ENCODE measurements at regions not wholly inside any gene's neighbourhood (a gene's known extent, or its start where the extent isn't known, plus 50 kb on each side); places are given as distances from the start of the nearest gene placed in this dataset.

GRCh38 chr9:8235489-8235888, 435.9 kb upstream of the DMAC1 start:
- Histone ChIP-seq H3K27ac (ENCODE audit: low read length) (no peak overlapping the region), H3K36me3 (ENCODE audit: control insufficient read depth, insufficient read depth, low read length) (no peaks in the 10 kb centered on the region), H3K27me3 (ENCODE audit: control insufficient read depth, insufficient read depth, low read length) (no peaks in the 10 kb centered on the region), H3K9me3 (ENCODE audit: control insufficient read depth, insufficient read depth, low read length) (no peaks in the 10 kb centered on the region), H3K4me3 (ENCODE audit: low read length) (no peak overlapping the region), H3K4me1 (ENCODE audit: control insufficient read depth, insufficient read depth, low read length) (no peaks in the 10 kb centered on the region)
- H3K9me3 Mint-ChIP-seq = no peaks in the 10 kb centered on the region
- no peaks in the 10 kb centered on the region for H3K4me1 Mint-ChIP-seq
- H3K27me3 Mint-ChIP-seq (ENCODE audit: low read depth in 2 of 2) = peaks cover 0 to 8% of the 10 kb centered on the region in 2 donors
- TF ChIP-seq, protein P1, sequence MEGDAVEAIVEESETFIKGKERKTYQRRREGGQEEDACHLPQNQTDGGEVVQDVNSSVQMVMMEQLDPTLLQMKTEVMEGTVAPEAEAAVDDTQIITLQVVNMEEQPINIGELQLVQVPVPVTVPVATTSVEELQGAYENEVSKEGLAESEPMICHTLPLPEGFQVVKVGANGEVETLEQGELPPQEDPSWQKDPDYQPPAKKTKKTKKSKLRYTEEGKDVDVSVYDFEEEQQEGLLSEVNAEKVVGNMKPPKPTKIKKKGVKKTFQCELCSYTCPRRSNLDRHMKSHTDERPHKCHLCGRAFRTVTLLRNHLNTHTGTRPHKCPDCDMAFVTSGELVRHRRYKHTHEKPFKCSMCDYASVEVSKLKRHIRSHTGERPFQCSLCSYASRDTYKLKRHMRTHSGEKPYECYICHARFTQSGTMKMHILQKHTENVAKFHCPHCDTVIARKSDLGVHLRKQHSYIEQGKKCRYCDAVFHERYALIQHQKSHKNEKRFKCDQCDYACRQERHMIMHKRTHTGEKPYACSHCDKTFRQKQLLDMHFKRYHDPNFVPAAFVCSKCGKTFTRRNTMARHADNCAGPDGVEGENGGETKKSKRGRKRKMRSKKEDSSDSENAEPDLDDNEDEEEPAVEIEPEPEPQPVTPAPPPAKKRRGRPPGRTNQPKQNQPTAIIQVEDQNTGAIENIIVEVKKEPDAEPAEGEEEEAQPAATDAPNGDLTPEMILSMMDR (IDR thresholded peaks at IDR 0.05) = no peak
- H3K4me3 Mint-ChIP-seq = no peak overlapping the region
- H3K36me3 Mint-ChIP-seq = no peaks in the 10 kb centered on the region
- no peak for DNase-seq
- ATAC-seq = no peak
- no peak overlapping the region for H3K27ac Mint-ChIP-seq
- intact Hi-C loops (cut with micrococcal nuclease) = no loop called here

DNA sequence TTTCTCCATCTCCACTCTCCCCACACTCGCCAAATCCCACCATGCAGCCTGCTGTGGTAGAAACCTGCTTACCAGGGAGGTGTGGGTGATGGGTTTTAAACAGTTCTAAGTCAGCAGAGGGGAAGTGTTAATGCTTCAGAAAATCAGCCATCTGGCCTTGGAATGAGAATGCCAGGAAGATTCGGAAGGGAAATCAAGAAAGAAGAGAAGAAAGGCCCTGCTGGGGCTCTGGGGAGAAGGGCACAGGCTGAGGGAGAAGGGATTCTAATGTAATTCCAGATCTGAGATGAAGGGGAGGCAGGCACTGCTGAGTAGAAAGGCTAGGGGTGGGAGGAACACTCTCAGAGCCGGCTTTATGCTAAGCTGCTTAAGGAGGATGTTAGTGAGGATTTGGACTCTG, 434.7 kb upstream of the DMAC1 start:
- WGBS (ENCODE audit: insufficient coverage) = 90% methylated on average over 3 of the region's 3 CpGs
- H3K4me1 ChIP-seq (ENCODE audit: control insufficient read depth, insufficient read depth, low read length) = no peaks in the 10 kb centered on the region
- no peaks in the 10 kb centered on the region for H3K36me3 Mint-ChIP-seq
- H3K9me3 ChIP-seq (ENCODE audit: control insufficient read depth, insufficient read depth, low read length) = no peaks in the 10 kb centered on the region
- ATAC-seq (no peak), DNase-seq (no peak)
- TF ChIP-seq, protein P1 (IDR thresholded peaks at IDR 0.05) = no peak
- H3K27ac Mint-ChIP-seq = no peak overlapping the region
- H3K27me3 ChIP-seq (ENCODE audit: control insufficient read depth, insufficient read depth, low read length) = no peaks in the 10 kb centered on the region
- intact Hi-C loops (cut with micrococcal nuclease) = no loop called here
- H3K4me3 Mint-ChIP-seq = no peak overlapping the region
- H3K36me3 ChIP-seq (ENCODE audit: control insufficient read depth, insufficient read depth, low read length) = no peaks in the 10 kb centered on the region
- H3K27me3 Mint-ChIP-seq (ENCODE audit: low read depth in 2 of 2) = peaks cover 0 to 8% of the 10 kb centered on the region in 2 donors
- no peak overlapping the region for H3K27ac ChIP-seq (ENCODE audit: low read length)
- H3K9me3 Mint-ChIP-seq = no peaks in the 10 kb centered on the region
- H3K4me1 Mint-ChIP-seq = no peaks in the 10 kb centered on the region
- H3K4me3 ChIP-seq (ENCODE audit: low read length) = no peak overlapping the region

DNA sequence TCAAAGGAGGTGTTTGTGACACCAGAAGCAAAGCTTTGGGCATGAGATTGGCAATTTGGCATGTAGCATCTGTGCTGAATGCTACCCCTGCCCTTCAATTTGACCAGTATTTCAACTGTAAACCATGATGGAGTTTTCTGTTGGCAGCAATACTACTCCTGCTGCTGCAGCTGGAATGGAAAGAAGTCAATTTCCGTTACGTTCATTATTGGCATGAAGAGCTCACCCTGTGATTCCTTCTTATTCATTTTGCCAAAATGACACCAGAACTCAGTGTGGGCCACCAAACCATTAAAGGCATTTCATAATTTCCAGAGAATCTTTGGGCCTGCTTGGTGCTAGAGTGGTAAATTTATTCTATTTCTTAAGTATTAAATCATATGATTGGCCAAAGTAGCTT, 433.1 kb upstream of the DMAC1 start:
- no peaks in the 10 kb centered on the region for H3K9me3 Mint-ChIP-seq
- no peak overlapping the region for H3K27ac Mint-ChIP-seq
- ATAC-seq = no peak
- no peak for DNase-seq
- 98% methylated on average over 2 of the region's 2 CpGs for WGBS (ENCODE audit: insufficient coverage)
- no peaks in the 10 kb centered on the region for H3K4me1 Mint-ChIP-seq
- intact Hi-C loops (cut with micrococcal nuclease) = no loop called here
- Histone ChIP-seq H3K4me3 (ENCODE audit: low read length) (no peak overlapping the region), H3K36me3 (ENCODE audit: control insufficient read depth, insufficient read depth, low read length) (no peaks in the 10 kb centered on the region), H3K27me3 (ENCODE audit: control insufficient read depth, insufficient read depth, low read length) (no peaks in the 10 kb centered on the region), H3K4me1 (ENCODE audit: control insufficient read depth, insufficient read depth, low read length) (no peaks in the 10 kb centered on the region), H3K9me3 (ENCODE audit: control insufficient read depth, insufficient read depth, low read length) (no peaks in the 10 kb centered on the region), H3K27ac (ENCODE audit: low read length) (no peak overlapping the region)
- no peak overlapping the region for H3K4me3 Mint-ChIP-seq
- no peaks in the 10 kb centered on the region for H3K36me3 Mint-ChIP-seq
- peaks cover 0 to 8% of the 10 kb centered on the region in 2 donors for H3K27me3 Mint-ChIP-seq (ENCODE audit: low read depth in 2 of 2)
- TF ChIP-seq, protein P1 (IDR thresholded peaks at IDR 0.05) = no peak

GRCh38 chr9:8229226-8229625, 429.6 kb upstream of the DMAC1 start:
- H3K4me3 ChIP-seq (ENCODE audit: low read length) = no peak overlapping the region
- 93% methylated on average over 3 of the region's 4 CpGs for WGBS (ENCODE audit: insufficient coverage)
- peaks cover 0 to 3% of the 10 kb centered on the region in 2 donors for H3K27me3 Mint-ChIP-seq (ENCODE audit: low read depth in 2 of 2)

More at GRCh38 chr9:8229226-8229625, 429.6 kb upstream of the DMAC1 start:
- Histone ChIP-seq H3K4me1 (ENCODE audit: control insufficient read depth, insufficient read depth, low read length) (no peaks in the 10 kb centered on the region), H3K27ac (ENCODE audit: low read length) (no peak overlapping the region), H3K9me3 (ENCODE audit: control insufficient read depth, insufficient read depth, low read length) (no peaks in the 10 kb centered on the region), H3K36me3 (ENCODE audit: control insufficient read depth, insufficient read depth, low read length) (no peaks in the 10 kb centered on the region), H3K27me3 (ENCODE audit: control insufficient read depth, insufficient read depth, low read length) (no peaks in the 10 kb centered on the region)
- H3K36me3 Mint-ChIP-seq = no peaks in the 10 kb centered on the region
- no peak for DNase-seq
- no peak overlapping the region for H3K4me3 Mint-ChIP-seq
- H3K4me1 Mint-ChIP-seq = no peaks in the 10 kb centered on the region
- TF ChIP-seq, protein P1 (IDR thresholded peaks at IDR 0.05) = no peak
- H3K9me3 Mint-ChIP-seq = no peaks in the 10 kb centered on the region
- intact Hi-C loops (cut with micrococcal nuclease) = no loop called here
- H3K27ac Mint-ChIP-seq = no peak overlapping the region
- no peak for ATAC-seq
